Epidermal melanocyte (primary cell): ENCODE measurements at regions not wholly inside any gene's neighbourhood (a gene's known extent, or its start where the extent isn't known, plus 50 kb on each side); places are given as distances from the start of the nearest gene placed in this dataset.
"Not testable (repeated sequence)": the region's sequence is repeated elsewhere in the genome, so short reads cannot be mapped to it uniquely, and the experiment has no call there.

Source experiments
- DNase-seq: peaks from one replicate; pipeline ENCODE4 v3.0.0; 2011; ENCODE audit warnings: low spot score; ENCODE audit not compliant: insufficient read length

DNA sequence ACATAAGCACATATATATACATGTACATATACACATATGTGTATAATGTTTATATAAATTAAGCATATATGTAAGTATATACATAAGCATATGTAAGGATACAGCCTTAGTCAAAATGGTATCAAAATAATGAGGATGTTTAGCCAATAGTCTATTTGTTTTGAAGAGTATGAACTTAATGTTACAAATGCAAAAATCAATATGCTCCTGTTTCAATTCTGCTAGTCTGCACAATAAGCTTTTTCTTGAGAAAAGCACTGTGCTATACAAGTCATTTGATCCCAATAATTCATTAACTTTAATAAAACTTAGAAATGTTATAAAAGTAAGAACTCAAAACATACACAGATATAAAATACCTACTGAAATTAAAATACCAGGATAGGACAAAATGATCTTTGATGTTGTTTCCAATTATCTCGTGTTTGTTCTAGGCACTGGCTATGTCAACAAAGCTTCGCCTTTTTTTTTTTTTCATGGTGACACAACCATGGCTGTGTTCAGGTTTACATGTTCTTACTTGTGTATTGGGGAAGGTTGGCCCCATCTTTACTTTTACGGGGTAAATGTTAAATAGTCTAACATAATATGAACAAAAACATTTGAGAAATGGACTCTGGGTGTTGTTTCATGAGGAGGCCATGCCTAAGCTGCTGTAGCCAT, 271.1 kb upstream of the CDH19 start:
- no peak for DNase-seq

DNA sequence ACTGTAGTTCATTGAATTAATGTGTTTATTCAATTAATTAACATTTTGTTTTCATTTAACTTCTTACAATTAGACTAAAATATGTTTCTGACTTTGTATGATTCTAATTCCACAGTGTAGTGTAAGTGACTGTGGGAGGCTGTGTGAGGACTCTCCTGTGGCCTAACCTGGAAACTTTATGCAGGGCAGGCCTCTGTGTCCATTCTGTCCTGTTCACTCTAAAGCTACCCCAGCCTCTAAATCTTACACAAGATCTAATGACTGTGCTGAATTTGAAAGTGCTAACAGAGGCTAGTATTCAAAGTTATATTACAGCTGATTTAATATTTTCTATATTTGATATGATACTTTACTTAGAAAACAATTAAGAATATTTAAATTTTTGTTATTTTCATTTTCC, 270.5 kb upstream of the CDH19 start:
- no peak for DNase-seq

DNA sequence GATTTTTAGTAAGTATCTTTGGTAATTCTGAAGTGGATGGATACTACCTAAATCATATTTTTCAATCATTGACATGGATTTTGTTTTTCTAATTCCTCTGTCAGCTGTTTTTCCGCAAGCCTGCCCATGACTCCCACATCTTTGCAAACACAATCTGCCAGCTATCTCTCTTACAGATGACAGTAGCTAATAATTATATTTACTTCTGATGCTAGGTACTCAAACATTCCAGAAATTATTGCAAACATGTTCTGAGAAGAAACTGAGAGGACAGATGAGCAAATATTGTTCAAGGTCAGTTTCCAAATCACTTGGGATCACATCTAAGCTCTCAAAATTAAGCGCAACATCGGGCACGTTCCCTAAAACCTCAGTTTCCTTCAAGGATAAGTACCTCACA, 270.0 kb upstream of the CDH19 start:
- DNase-seq: no peak

DNA sequence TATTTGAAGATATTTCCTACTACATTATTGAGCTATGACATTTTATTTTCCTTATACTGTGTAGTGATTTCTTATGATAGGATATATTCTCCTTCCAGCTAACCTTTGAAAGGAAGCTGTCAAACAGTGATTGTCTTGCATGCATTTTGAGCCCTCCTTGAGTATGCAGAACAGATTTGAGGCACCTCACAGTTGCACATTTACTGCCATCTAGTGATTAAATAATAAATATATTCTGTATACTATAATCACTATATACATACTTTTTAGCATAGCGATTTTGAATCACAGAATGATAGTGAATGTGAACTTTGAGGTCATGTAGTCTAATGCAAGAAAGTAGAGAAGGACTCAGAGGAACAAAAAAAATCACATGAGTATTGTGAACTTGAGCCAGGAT, 268.4 kb upstream of the CDH19 start:
- no peak for DNase-seq

DNA sequence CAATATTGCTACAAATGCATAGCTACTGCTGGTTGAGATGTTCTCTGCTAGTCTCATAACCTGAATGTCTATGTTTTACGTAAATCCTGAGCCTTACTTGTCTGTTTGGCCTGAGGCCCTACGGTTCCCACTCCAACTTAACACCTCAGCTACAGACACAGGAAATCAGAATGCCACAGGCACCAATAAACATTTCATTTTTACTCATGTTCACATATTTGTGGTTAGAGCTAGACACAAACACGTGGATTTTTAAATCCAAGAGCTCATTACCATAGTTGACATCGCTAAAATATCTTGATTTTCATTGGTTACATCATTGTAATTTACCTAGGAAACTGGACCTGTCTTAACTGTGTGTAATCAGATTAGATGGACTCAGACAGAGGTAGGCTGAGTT, 263.8 kb upstream of the CDH19 start:
- no peak for DNase-seq

DNA sequence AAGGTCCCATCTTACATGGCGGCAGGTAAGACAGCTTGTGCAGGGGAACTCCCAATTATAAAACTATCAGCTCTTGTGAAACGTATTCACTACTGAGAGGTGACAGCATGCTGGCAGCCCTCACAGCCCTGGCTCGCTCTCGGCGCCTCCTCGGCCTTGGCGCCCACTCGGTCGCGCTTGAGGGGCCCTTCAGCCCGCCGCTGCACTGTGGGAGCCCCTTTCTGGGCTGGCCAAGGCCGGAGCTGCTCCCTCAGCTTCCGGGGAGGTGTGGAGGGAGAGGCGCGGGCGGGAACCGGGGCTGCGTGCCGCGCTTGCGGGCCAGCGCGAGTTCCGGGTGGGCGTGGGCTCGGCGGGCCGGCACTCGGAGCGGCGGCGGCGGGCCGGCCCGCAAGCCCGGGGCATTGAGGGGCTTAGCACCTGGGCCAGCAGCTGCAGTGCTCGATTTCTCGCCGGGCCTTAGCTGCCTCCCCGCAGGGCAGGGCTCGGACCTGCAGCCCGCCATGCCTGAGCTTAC, 262.6 kb upstream of the CDH19 start:
- not testable (repeated sequence) for DNase-seq

DNA sequence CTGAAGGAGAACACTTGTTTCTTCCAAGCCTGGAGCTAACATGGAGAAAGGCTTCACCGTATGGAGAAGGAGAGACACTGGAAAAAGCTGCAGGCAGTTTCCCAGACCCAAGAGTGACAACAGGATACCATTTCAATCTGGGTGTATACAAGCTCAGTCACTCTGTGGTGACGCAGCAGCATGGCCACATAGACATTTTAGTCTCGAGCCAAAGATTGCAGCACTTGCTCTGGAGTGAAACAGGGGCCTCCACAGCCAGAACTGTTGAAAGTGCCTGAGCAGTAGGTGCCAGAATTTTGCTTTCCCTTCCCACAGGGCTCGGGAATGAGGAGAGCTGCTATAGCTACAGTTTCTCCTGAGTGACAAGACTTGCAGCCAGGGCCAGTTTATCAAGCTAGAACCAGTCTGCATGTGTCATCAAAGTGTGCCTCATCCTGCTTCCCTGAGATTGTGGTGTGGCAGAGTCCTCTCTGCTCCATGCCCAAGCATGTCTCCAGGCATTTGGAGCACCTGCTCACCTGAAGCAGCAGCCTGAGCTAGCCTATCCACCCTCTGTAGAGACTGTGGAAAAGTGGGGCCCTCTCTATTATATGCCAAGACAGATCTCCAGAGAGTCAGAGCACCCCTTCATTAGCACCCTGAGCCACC, 234.6 kb upstream of the CDH19 start:
- DNase-seq: no peak

DNA sequence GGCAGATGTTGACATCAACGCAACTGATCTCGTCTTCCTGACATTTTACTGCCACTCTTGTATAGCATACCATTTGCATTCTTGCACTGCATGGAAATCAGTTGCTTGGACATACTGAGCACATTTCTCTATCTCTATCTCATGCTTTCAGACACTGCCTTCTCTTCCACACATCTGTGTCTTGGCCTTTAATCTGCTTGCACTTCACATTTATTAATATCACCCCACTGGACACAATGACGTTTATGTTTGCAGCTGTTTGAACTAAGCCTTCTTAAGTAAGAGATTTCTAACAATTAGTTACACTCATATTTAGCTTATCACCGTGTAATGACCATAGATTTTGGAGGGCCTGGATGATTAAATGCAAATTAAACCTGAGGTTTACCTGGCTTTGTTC, 229.8 kb upstream of the CDH19 start:
- no peak for DNase-seq

DNA sequence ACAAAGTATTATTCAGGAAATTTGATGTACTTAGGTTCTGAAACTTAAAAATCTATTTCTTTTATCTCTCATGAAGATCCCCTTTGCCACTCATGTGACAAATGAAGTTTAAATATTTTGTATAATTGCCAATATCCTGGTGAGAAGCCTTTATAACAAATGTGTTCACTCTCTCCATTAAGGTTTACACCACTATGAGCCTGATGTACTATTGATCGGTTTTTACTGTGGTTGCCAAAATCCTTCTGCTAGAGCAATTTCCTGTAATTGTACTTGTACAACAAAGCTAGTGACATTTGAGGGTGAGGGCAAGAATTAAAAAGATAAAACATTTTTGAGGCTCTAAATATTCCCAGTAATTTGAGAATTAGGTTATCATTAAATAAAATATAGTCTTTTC, 222.3 kb upstream of the CDH19 start:
- DNase-seq: no peak

DNA sequence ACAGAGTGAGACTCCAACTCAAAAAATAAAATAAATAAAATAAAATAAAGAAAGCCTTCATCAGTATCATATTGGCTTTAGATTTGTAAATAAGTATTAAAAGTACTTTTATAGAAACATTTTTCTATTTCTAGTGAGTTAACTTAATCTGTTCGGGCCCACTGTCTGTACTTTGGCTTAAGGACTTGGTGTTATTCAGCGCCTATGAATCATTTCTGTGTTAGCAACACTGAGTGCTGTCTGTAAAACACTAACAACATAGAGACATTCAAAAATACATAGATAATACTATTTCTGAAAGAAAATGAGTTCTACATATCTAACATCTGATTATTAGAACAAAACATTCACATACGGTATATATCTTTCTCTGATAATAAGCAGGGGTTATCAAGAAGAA, 221.5 kb upstream of the CDH19 start:
- no peak for DNase-seq

DNA sequence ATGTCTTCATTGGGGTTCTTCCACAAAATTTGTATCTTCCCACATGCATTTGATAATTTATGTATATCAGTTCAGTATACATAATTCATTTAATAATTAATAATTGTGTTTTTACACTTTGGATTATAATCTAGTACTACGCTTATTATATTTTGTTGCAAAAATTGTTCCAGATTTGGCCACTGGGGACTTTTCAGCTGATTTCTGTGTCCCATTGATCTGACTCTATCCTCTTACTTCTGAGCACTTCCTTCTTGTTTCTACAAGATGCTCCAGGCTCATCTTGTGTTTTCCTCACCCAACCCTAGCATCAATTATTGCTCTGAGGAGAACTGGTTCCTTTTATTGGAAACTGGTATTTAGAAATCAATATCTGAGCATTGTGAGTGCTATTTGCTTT, 215.3 kb upstream of the CDH19 start:
- DNase-seq: no peak

DNA sequence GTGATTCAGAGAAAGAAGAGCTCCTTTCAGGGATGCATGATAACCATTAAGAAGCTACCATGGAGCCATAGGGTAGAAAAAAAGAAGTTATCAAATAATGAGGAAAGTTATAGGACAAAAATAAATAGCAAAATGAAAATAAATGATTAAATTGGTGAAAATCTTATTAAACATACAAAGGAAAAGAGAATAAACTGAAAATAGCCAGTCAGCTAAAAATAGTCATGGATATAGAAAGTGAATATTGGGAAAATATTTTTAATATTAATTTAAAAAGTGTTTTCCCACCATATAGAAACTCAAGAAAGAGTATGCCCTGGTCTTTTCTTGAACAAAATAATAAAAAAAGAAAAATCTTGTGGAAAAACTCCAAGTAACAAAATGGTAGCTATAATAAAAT, 209.2 kb upstream of the CDH19 start:
- no peak for DNase-seq

DNA sequence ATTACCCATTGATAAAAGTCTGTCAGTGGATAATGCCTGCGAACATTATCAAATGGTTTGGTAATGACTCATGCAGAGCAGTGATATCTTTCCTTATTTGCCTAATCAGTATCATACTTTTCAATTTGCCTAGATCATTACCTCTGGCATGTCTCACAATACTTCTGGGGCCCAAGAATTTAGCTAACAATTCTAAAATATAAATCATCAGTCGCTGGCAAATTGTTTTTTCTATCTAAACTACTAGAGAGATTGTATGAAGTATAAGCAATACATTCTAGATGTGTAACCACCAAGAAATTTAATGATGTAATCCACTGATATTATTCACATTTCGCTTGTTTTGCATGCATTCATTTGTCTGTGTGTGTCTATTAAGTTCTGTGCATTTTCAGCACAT, 191.2 kb upstream of the CDH19 start:
- no peak for DNase-seq

DNA sequence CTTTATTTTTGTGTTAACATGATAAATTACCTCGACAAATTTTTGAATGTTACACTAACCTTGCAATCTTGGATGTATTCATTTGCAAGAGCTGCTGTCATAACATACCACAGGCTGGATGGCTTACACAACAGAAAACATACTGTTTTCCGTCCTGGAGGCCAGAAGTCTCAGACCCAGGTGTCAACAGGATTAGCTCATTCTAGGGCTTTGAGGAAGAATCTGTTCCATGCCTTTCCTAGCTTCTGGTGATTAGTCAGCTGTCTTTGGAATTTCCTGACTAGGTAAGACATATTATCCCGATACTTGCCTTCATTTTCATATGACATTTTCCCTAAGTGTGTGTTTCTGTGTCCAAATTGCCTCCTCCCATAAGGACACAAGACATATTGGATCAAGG, 188.6 kb upstream of the CDH19 start:
- no peak for DNase-seq

DNA sequence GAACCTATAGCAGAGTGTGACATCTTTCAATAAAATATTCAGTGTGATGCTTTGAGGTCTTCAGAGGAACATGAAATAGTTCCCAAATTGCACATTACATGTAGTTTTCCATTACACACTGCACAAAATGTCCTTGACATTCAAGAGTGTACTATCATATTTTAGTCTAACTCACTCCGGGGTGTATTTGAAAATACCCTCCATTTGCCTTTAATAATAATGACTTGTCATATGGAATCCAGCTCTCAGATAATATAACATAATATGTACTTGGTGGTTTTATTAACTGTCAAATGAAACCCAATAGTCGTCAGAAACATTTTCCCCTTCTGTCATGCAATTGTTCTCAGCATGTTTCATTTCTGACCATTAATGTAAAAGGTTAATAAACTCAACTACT, 176.7 kb upstream of the CDH19 start:
- no peak for DNase-seq

DNA sequence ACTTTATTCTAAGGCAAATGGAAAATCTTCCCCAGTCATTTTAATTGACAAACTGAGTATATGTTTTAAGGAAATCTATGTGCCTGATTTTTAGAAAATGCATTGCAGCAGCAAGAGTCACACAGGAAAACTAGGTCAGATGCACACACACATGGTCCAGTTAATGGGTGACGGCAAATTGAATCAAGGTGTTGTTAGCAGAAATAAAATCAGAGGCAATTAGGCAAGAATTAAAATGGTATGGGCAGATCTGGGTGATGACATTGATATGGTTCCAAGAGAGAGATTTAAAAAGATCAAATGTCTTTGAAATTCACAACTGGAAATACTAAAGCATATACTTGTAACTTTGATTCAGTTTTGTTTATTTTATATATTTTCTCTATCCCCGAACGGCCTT, 174.2 kb upstream of the CDH19 start:
- DNase-seq: no peak

DNA sequence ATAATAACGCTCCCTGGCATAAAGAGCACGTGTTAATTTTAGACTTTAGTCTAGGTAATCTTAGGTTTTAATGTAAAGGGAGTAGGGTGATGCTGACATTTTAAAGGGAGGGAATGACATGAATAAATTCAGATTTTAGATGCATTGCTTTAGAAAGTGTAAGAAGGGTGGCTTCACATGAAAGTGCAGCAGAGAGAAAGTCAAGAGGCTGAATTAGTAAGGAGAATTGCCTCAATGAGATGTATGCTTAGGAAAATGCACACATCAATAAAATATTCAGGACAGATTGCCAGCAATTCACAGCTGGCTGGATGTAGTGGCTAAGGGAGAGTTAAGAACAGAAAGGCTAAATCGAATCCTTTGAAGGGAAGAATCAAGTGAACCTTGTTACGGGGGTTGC, 165.5 kb upstream of the CDH19 start:
- DNase-seq: no peak

DNA sequence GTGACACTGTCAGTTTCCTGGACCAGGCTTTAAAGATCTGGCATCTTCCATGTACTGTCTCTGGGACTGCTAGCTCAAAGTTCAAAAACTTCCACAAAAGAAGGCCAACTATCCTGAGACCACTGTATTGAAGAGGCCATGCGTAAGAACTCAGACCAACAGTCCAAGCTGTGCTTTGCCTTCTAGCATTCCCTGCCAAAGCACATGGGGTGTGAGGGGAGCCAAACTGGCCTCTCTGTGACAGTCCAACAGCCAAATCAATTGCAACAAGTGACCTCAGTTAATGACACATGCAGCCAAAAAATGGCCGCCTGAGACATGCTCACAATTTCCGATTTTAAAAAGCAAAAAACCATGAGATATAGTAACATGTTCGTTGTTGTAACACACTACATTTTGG, 160.3 kb upstream of the CDH19 start:
- no peak for DNase-seq

DNA sequence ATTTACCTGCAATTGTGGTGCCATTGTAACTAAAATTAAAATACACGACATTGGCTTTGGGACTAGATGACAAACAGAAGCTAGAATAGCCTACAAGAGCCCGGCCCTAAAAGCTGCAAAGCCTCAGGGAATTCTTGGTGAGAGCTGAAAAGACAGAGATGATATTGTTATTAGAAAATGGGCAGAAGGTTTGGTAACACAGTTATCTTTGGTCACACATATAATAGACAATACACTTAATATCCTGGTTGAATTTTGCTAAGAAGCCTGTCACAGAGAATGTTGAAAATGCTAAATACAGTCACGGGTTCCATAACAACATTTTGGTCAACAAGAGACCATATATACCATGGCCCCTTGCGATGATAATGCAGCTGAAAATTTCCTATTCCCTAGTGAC, 157.3 kb upstream of the CDH19 start:
- DNase-seq: no peak

DNA sequence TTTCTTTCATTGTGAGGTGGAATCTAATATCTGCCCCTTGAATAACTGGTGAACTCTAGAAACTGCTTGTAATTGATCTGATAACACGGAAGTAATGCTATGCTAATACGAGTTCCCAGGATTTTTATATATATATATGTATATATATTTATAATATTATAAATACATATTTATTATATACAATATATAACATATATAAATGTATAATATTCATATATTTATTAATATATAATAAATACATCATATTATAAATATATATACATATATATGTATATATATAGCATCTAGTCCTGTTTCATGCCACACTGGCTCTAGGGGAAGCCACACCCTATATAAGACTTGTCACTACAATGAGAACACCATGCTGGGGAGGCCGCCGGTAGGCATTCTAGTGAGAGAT, 156.7 kb upstream of the CDH19 start:
- DNase-seq: no peak

DNA sequence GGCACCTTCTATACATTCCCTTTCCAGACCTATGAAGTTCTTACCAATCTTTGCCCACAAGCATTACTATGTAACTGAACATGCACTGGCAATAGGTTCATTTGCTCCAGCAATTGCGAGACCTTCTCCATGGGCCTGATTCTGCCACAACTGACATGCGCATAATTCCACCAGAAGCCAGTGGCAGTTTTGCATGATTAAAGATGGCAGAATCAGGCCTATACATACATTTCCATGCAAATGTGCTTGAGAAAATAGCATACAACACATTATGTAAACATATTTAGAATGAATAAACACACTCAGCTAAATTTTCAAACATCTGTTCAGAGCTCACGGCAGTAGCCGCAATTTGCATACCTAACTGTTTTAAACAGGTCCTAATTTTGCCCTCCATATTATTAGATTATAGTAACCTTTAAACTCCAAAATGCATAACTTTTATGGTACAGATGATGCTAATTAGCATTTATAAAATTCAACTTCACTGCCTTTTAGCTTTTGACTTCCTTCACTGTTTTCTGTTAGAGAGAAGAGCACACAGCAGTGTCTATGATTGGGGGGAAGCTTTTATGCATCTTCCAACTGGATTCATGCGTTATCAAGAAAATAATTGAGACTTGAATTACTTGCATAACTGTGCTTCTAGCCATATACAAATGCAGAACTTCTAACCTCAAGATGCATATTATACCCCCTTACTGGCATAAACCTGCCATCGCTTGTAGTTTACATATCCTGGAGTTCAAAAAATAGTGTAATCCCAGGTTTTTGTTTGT, 155.3 kb upstream of the CDH19 start:
- no peak for DNase-seq

DNA sequence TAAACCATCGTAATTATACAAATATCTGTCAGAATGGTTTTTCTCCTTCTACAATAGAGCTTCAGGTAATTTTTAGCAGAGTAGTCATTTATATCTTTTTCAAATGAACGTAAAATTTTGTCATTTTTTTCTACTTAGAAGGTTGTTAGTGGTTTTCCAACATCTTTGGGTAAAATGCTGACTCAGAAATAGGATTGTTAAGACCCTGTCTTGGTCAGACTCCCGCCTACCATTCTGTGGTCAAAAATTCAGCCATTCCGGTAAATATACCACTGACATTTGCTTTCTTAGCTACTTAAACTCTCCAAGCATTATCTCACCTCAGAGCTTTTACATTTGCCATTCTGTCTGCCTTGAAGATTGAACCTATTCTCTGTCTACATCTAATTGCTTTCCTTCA, 154.1 kb upstream of the CDH19 start:
- no peak for DNase-seq

DNA sequence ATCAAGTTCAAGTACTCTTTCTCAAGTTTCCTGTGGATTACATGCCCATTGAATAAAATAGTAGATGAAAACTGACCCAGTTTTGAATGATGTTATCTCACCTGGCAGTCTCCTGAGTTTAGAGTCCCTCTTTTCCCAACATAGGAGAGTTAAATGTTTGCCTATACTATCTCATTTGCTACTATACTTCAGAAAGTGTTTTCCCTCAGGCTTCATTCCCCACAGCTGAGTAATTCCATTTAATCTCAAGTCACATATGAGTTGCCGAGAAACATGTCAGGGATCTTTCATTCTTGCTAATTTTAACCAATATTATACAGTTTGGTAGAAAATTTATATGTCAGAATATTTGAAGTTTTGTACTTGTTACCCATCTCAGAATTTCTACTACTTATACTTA, 150.4 kb upstream of the CDH19 start:
- no peak for DNase-seq
